Kasumi-1 (cell line): ENCODE measurements at regions not wholly inside any gene's neighbourhood (a gene's known extent, or its start where the extent isn't known, plus 50 kb on each side); places are given as distances from the start of the nearest gene placed in this dataset.

ENCODE experiments used
- DNase-seq, 2 experiments: peaks; one replicate each; lab custom pipeline; 2025; lab: John Stamatoyannopoulos, UW

GRCh38 chr7:51539840-51540239, 223.2 kb upstream of the COBL start:
- no peak for DNase-seq

DNA sequence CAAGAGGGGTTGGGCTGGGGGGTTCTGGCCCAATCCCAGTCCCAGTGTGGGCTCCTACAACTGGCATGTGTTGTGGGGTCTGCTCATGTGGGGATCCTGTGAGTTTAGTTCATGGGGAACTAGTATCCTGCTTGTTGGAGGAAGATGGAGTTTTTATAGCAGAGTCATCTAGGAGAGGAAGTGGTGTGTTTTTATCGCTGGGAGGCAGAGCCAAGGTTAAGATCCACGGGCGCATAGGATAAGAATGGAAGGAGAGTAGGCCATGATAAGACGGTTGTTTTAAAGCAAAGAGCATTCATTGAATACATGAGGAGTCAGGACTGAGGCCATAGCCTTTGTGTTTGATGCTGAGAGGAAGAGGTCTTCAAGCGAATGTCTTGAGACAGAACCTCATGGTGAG, 211.6 kb upstream of the COBL start:
- DNase-seq = no peak

DNA sequence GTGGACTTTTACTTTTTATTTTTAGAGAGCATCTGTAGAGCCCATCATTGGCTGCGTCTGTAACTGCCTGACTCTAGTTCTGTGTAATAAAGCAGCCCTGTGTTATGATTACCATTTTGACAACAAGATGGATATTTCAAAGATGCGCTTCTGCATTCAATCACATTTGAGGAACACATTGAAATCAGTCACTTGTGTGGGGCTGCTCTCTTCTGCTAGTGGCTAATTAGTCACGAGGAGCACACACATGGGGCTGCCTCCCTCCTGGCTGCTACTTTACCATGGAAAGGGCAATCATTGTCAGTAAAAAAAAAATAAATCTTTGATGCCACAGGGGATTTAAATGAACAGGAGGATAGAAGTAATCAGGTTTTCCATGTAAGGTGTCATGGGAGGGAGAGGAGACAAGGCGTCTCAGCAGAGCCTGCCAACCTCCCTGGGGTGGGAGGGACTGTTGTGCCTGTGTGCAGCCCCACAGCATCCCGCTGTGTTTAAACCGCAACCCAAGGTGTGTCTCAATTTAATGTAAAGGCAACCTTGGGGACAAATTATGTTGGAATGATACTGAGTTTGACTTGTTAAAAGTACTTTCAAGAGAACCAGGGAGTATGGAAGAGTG, 205.2 kb upstream of the COBL start:
- no peak for DNase-seq

- DNase-seq = no peak
Measured at GRCh38 chr7:51521054-51521453, 204.4 kb upstream of the COBL start.

DNA sequence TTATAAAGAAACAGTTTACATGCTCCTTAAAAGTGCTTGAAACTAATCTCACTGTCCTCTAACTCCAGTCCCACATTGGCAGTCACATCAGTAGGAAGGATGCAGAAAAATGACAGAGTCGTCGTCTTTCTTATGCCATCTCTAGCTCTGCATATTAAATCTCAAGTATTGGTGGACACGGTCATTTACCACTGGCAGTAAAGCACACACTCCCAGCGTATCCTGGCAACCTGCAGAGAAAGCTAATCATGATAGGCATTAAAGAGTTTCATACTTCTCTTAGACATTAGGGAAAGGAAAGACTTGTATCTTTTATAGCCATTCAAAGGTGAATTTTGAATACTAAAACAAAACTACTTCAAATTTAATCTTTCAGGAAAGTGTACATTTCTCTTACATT, 202.0 kb upstream of the COBL start:
- DNase-seq = no peak

DNA sequence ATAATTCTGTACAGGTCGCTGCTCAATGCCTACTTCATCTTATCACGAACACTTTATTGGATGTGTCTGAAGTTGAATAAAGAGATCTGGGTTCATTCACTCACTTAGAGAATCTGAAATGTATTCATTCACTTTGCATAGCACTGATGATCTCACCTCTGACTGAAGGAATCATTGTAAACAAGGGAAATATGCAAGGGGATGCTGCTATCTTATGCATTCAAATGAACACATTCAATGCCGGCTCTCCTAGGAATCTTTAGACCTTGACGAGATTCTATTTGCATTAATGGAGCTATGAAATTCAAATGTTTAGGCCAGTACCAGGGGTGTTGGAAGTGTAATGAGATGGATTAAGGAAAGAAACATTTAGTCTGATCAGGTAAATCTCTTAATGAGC, 200.6 kb upstream of the COBL start:
- no peak for DNase-seq

DNA sequence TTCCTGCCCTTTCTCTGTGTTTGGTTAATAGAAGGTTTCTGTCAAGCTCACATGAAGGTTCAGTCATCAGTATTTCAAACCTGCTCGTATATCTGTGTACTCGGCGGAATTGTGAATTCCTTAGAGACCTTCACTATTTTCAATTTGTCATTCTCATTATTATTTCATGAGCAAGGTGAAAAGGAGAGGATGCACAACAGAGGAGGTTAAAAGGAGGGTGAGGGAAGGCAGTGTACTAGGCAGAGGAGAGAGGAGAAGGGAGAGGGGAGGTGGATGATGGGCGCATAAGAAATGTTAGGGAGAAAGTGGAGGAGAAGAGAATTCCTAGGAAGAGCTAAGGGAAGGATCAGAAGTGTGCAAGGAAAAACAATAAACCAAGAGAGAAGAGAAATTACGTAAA, 185.0 kb upstream of the COBL start:
- DNase-seq = no peak

DNA sequence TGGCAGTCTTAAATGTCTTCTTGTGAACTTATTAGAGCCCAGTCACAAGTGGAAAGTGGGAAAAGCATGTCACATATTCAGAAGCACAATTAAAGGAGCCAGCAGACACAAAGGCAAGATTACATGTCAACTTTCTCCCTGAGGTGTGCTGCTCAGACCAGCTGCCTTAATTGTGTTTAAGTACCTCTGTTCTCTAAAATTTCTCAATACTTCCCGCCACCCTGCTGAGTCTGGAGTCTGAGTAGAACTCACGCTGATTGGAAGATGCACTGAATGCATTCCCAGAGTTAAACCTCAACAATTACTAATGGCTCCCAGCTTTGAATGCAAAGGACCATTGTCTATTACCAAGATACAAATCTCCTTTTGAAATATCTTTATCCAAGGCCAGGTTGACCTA, 166.4 kb upstream of the COBL start:
- DNase-seq = no peak

DNA sequence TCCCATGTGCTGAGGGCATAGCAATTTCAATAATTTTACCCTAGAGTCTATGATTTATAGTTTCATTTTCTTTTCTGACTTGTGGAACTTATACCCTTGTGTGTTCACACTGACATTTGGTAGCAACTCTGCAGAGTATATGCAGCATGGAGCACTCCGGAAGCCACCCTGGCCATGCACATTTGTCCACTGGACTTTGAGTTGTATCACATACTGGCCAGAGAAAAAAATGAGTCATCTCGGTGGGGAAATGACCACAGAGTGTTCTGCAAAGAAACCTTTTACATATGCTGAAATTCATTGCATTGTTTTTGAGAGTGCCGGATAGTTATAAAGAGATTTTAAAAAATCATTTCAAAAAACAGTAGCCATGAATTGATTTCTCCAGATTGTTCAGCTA, 164.8 kb upstream of the COBL start:
- no peak for DNase-seq

DNA sequence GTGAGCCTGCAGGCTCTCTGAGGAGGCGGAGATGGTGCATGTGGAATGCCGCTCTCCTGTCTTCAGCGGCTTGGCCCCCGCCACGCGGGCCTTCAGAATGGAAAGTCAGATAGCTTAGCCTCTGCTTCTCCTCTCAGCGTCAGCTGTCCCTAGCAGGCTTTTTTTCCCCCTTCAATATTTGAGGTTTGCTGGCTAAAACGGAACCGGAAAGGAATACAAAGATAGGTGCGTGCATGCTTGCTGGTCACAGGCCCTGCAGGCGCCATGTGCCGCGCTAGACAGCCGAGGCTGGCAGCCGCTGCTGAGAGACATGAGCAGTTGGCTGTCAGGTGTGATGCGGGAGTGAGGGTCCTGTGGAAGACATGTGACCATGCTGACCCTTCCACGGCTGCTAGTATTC, 161.2 kb upstream of the COBL start:
- no peak for DNase-seq

DNA sequence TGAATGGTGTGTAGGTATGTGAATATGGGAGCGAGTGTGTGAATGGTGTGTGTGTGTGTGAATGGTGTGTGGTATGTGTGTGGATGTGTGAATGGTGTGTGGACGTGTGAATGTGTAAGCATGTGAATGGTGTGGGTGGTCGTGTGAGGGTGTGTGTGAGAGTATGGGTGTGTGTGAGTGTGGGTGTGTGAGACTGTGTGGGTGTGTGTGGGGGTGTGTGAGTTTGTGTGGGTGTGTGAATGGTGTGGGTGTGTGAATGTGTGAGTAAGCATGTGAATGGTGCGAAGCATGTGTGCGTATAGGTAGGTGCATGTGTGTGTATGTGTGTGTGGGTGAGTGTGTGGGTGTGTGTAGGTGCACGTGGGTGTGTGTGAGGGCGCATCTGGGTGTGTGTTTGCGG, 160.7 kb upstream of the COBL start:
- DNase-seq = no peak

- no peak for DNase-seq
Measured at GRCh38 chr7:51476026-51476425, 159.4 kb upstream of the COBL start.

DNA sequence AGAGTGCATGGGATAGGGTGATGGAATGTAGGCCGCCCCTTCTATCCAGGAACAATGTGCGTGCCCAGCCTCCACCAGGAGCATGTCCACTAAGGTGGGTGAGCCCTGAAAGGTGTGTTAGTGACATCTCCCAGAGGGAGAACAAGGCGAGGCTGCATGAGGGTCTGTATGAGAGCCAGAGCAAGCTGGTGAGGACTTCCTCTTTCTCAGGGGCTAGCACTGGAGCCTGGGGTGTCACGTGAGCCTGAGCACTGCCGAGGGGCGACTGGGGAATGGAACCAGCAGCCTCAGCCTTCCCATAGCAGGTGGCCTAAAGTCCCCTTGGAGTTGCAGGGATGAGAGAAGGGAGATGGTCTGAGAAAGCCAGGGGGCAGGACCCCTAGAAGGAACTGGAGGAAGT, 156.3 kb upstream of the COBL start:
- no peak for DNase-seq

- no peak for DNase-seq
Measured at GRCh38 chr7:51471981-51472296, 155.3 kb upstream of the COBL start.

DNA sequence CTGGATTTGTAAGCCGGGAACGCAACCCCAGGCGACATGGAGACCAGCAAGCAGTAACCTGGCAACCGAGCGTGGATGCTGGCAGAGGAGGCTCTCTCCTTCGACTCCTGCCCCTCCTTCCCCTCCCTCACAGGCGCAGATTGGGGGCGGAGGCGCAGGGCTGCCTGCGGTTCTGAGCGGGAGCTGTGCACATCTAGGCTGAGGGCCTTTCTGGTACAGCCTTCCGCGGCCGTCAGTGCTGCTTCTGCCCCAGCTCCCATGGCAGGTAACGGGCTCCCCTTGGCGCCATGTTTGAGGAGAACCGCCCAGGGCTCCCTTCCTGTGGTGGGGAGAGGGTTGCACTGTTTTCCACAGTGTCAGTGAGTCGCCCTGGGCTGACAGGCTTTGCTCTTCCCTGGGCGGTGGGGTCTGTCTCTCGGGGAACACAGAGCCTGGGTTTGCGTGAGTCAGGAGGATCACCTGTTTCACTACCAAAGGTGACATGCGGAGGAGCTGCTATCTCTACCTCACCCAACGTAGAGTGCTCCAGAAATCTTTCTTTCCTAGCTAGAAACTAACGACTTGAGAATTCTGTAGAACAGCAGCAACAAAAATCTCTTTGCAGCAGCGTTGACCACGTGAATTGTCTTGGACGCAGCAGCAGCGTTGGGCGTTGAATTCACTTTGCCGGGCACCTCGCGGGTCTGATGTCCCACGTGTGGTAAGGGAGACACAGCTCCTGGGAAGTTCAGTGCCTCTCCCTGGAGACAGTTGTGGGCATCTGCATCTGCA, 154.8 kb upstream of the COBL start:
- DNase-seq = no peak

GRCh38 chr7:51467384-51468017, 150.9 kb upstream of the COBL start:
- no peak for DNase-seq

DNA sequence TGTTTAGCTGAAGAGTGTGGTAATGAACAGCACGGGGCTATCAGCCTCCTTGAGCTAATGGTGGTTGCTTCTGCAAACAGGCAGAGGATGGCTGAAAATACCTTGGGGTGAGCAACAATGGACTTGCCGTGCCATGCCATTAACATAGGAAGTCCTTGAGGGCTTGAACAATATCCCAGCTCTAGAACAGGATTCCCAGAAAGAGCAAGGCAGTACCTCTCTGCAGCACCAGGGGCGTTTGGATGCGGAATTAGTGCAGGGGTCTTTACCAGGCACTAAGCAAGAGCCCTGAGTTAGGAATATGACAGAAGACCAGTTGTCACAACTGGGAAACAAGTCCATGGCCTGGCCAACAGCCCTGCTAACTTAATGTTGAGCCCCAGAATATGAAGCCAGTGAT, 143.2 kb upstream of the COBL start:
- no peak for DNase-seq

- DNase-seq = no peak
Measured at GRCh38 chr7:51458693-51459092, 142.1 kb upstream of the COBL start.

DNA sequence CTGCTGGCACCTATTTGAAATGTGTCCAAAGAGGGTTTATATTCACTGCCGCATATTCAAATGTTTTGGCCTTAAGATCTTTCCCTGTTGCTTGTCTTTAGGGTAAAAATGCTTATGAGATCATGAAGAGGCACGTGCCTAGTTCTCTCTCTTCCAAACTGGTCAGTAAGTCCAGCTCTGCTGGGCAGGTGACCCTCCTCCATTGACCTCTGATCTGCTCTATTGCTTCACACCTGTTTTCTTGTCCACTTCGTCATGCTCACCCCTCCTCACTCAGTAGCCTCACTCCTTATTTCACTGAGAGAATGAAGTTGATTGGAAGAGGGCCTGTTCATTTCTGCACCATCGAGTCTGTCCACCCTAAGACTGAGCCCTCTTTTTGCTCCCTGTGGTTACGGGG, 140.5 kb upstream of the COBL start:
- DNase-seq = no peak

DNA sequence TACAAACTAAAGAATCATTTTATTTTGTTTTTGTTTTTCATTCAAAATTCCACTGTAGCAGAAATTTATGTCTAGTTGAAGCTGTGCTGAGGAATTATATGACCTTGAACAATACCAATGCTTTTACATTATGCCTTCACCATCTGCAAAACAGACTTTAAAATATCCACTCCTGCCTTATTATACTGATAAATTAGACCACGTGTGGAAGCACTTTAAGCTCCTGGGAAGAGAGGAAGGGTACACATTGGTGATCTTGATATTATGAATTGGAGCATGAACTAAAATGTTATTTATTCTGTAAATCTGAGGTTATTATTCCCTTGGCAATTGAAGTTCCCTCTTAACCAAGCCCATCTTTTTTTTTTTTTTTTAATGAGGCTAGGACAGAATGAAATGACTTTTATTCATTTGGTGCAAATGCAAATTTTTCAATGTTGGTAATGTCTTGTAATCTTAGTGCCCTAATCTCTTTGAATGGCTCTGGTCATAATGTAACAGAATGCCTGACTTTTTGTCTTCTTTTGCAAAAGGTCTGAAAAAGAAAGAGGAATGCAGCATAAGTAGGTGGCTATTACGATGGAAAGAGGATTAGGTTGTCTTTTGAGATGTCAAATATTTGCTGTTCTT, 139.9 kb upstream of the COBL start:
- DNase-seq = no peak

DNA sequence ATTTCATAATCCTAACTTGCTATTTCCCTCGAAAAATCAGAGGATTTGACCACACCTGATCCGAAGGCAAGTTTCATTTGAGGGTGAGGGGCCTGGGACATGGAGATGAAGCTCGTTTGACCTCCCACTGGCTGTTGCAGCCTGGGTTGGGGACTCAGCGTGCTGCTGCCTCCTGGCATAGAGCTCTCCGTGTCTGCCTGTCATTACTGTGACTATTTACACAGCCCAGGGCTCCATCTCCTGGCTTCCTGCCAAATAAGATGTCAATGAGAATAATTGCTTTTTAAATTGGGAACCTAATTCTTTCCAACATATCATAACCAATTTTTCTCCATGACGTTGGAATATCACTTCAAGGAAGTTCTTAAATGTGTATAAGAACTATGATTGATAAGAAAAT, 139.3 kb upstream of the COBL start:
- no peak for DNase-seq

DNA sequence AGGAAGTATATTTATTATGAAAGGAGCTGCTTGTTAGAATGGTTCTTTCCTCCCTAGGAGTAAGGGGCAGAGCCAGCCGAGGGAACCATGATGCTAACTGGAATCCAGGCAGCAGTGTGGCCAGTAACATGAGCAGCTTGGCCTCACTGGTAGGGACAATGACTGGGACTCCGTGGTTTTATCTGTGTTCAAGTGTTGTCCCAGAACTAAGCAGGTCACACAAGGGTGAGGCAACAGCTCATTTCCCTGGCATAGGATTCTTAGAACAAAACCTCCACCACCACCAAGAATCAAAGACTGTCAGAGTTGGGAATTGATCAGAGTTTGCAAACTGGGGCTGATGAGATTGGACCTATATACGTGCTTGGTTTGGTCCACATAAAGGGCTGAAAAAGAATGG, 138.9 kb upstream of the COBL start:
- DNase-seq = no peak

- DNase-seq = no peak
Measured at GRCh38 chr7:51455086-51455485, 138.5 kb upstream of the COBL start.
